AG09309 (cell line): ENCODE measurements at regions not wholly inside any gene's neighbourhood (a gene's known extent, or its start where the extent isn't known, plus 50 kb on each side); places are given as distances from the start of the nearest gene placed in this dataset.

Experiments
- DNase-seq: peaks from one replicate; pipeline ENCODE4 v3.0.0-alpha.2; 2010; ENCODE audit warnings: low read depth
- H3K4me3 ChIP-seq: 2 replicates; pipeline ENCODE4 v1.5.1; 2011; ENCODE audit warnings: mild to moderate bottlenecking, low read depth, low read length, moderate library complexity; ENCODE audit not compliant: control insufficient read depth
- TF ChIP-seq, protein P1 (sequence below): IDR thresholded peaks from 2 replicates; pipeline ENCODE4 v1.5.1; 2011; ENCODE audit warnings: mild to moderate bottlenecking, low read depth, low read length, inconsistent platforms; ENCODE audit not compliant: insufficient read depth, control insufficient read depth; ENCODE audit errors: missing control alignments

DNA sequence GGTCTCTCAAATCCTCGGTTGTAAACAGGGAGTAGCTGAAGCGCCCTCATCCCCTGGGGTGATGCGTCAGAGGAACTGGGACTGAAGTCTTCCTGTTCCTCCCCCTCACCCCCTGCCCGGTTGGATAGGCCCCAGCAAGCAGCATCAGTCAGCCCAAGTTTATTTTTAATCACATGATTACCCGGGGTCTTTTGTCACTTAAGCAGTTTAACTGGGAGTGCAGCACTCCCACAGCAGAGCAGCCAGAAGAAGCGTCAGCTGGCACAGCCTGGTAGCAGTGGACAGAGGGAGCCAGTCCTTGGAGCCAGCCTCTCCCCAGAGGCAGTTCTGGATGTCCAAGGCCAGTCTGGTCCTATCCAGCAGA, 342.1 kb downstream of the CTTN start:
- TF ChIP-seq, protein P1, sequence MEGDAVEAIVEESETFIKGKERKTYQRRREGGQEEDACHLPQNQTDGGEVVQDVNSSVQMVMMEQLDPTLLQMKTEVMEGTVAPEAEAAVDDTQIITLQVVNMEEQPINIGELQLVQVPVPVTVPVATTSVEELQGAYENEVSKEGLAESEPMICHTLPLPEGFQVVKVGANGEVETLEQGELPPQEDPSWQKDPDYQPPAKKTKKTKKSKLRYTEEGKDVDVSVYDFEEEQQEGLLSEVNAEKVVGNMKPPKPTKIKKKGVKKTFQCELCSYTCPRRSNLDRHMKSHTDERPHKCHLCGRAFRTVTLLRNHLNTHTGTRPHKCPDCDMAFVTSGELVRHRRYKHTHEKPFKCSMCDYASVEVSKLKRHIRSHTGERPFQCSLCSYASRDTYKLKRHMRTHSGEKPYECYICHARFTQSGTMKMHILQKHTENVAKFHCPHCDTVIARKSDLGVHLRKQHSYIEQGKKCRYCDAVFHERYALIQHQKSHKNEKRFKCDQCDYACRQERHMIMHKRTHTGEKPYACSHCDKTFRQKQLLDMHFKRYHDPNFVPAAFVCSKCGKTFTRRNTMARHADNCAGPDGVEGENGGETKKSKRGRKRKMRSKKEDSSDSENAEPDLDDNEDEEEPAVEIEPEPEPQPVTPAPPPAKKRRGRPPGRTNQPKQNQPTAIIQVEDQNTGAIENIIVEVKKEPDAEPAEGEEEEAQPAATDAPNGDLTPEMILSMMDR, result no peak
- no peak overlapping the region for H3K4me3 ChIP-seq
- no peak for DNase-seq

DNA sequence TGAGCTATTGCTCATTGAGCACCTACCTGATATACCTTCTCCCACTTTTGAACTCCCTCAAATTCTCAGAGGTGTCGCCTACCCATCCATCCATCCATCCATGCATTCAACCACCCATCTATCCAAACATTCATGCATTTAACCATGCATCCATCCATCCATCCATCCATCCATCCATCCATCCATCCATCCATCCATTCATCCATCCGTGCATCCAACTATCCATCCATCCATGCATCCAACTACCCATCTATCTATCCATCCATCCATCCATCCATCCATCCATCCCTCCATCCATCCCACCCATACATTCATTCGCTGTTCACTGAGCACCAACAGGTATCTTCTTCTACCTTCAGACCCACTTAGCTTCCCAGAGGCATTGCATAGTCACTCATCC, 342.8 kb downstream of the CTTN start:
- TF ChIP-seq, protein P1, result no peak
- no peak overlapping the region for H3K4me3 ChIP-seq
- no peak for DNase-seq

DNA sequence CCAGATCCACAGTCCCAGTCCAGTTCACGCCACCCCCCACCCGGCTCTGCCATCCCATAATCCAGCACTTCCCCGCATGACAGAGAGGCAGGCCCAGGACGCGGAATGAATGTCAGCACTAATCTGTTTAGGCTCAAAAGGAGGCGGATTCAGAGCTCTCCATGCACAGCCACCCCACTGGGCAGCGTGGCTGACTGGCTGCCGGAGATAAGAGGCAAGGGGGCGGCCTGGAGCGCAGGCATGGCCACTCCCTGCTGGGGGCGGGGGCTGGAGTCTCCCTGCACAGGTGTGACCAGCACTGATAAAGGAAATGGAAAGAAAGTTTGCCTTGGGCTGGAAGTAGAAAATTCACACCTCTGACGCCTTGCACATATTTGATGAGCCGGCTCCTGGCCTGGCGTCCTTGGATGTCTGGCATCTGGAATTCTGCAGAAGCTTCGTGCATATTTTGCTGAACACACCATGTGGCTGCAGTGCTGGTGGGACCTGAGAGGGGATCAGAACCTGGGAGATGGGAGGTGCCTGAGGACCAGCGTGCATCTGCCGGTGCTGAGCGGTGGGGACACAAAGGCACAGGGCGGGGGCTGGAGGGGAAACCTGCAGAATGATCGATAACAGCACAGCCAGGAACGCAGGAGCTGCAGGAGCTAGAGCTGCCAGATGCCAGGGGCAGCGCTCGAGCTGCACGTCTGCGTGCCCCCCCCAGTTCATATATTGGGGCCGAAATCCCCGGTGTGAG, 344.4 kb downstream of the CTTN start:
- no peak overlapping the region for H3K4me3 ChIP-seq
- DNase-seq, result no peak
- TF ChIP-seq, protein P1, result no peak

DNA sequence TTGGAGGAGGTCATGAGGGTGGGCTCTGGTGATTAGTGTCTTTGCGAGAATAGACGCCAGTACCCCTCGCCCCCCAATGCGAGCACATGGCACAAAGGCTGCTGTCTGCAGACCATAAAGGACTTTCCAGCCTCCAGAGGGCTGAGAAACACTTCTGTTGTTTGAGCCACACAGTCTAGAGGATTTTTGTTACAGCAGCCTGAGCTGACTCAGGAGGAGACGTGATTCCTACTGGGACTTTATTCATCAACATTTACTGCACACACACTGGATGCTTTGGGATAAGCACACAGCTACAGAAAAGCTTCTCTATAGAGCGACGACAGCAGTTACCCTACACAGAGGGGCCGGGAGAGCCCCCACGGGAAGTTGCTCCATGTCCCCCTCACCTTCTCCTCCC, 345.0 kb downstream of the CTTN start:
- TF ChIP-seq, protein P1, result no peak
- no peak overlapping the region for H3K4me3 ChIP-seq
- no peak for DNase-seq

DNA sequence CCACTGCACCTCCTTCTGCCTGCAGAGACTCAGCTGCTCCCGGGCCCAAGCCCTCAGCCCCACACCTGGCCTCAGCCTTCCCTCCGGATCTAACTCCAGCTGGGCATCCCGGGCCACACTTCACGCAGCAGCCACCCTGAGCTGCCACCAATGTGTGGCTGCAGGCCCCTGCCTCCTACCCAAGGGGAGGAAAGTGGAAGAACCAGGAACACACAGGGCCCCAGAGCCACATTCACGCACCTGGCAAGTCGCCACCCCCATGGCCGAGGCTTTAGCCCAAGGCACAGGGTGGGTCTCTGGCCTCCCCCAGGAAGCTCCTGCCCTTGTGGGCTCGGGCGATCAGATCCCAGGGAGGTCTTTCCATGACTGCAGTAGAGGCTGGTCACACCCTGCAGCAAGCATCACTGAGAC, 345.6 kb downstream of the CTTN start:
- DNase-seq, result no peak
- TF ChIP-seq, protein P1, result no peak
- H3K4me3 ChIP-seq, result no peak overlapping the region

DNA sequence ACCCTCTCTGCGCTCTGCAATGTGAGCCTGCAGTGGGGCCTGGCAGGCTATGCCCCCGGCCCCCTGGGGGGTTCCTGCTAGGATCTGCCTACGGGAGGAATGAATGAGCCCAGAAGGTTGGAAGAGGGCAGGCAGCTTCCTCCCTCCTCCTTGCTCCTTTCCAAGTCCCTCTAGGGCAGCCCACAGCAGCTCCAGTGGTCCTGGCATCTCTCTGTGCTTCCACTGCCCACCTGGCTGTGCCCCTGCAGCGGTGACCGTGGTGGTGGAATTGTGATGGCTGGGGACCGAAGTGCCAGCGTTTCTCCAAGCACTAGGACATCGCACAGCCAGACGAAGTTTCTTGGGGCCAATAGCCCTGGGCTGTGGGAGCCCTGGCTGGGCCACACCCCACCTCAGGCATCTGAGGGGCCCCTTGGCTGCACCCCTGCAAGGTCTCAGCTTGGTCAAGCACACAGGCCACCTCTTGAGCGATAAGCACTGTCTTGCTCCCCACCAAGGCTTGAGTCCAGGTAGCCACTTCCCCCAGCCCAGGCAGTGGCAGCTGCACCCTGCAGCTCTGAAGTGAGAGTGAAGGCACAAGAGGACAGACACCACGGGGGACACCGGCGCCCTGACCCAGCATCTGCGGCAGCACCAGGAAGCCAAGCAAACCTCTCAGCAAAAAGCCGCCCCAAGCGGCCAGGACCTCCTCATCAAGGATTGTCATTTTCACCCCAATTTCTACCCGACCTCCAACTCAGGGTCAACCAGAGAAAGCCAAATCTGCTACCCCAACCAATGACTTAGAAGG, 346.3 kb downstream of the CTTN start:
- no peak for DNase-seq
- H3K4me3 ChIP-seq, result no peak overlapping the region
- TF ChIP-seq, protein P1, result no peak
